ENCODE measurements at regions not wholly inside any gene's neighbourhood (a gene's known extent, or its start where the extent isn't known, plus 50 kb on each side); places are given as distances from the start of the nearest gene placed in this dataset.

GRCh38 chr7:20504060-20504459 lies 111.4 kb upstream of the ABCB5 start (continued):
- TF ChIP-seq MGA (IDR thresholded peaks at IDR 0.05) (no peak), TRIM25 (IDR thresholded peaks at IDR 0.05; ENCODE audit: borderline replicate concordance) (no peak), ZBTB11 (CRISPR knock-in tag; IDR thresholded peaks at IDR 0.05) (no peak)
